ENCODE measurements at regions not wholly inside any gene's neighbourhood (a gene's known extent, or its start where the extent isn't known, plus 50 kb on each side); places are given as distances from the start of the nearest gene placed in this dataset.
A peak's percentile ranks its signal among the peaks of the same experiment; 100 is the strongest.

GRCh38 chr13:73141292-73141771 lies 82.5 kb downstream of the KLF5 start:
- TF ChIP-seq CTCF (IDR thresholded peaks at IDR 0.05; ENCODE audit: insufficient read depth, low read depth, low read length, missing control alignments) = no peak
- DNase-seq (ENCODE audit: low read depth) = no peak
- H3K4me3 ChIP-seq (ENCODE audit: low read length) = no peak overlapping the region

- DNase-seq (ENCODE audit: low read depth) = no peak
- no peak overlapping the region for H3K4me3 ChIP-seq (ENCODE audit: low read length)
- TF ChIP-seq CTCF (IDR thresholded peaks at IDR 0.05; ENCODE audit: insufficient read depth, low read depth, low read length, missing control alignments) = no peak
These were observed 82.0 kb downstream of the KLF5 start for GRCh38 chr13:73140801-73141200.

- DNase-seq (ENCODE audit: low read depth) = peak; percentile 37
- H3K4me3 ChIP-seq (ENCODE audit: low read length) = no peak overlapping the region
- TF ChIP-seq CTCF (IDR thresholded peaks at IDR 0.05; ENCODE audit: insufficient read depth, low read depth, low read length, missing control alignments) = no peak
These were observed 80.1 kb downstream of the KLF5 start for GRCh38 chr13:73138638-73139491.

GRCh38 chr13:73138276-73138637 lies 79.5 kb downstream of the KLF5 start:
- peak; percentile 40 for DNase-seq (ENCODE audit: low read depth)

GRCh38 chr13:73136776-73137175 lies 78.0 kb downstream of the KLF5 start:
- no peak for TF ChIP-seq CTCF (IDR thresholded peaks at IDR 0.05; ENCODE audit: insufficient read depth, low read depth, low read length, missing control alignments)
- no peak for DNase-seq (ENCODE audit: low read depth)
- no peak overlapping the region for H3K4me3 ChIP-seq (ENCODE audit: low read length)

More at GRCh38 chr13:73138276-73138637, 79.5 kb downstream of the KLF5 start:
- no peak overlapping the region for H3K4me3 ChIP-seq (ENCODE audit: low read length)
- no peak for TF ChIP-seq CTCF (IDR thresholded peaks at IDR 0.05; ENCODE audit: insufficient read depth, low read depth, low read length, missing control alignments)

GRCh38 chr13:73133531-73133930 lies 74.7 kb downstream of the KLF5 start:
- H3K4me3 ChIP-seq (ENCODE audit: low read length) = no peak overlapping the region
- TF ChIP-seq CTCF (IDR thresholded peaks at IDR 0.05; ENCODE audit: insufficient read depth, low read depth, low read length, missing control alignments) = no peak
- peak; percentile 18 for DNase-seq (ENCODE audit: low read depth)

GRCh38 chr13:73131247-73131646 lies 72.4 kb downstream of the KLF5 start:
- no peak overlapping the region for H3K4me3 ChIP-seq (ENCODE audit: low read length)
- DNase-seq (ENCODE audit: low read depth) = no peak
- no peak for TF ChIP-seq CTCF (IDR thresholded peaks at IDR 0.05; ENCODE audit: insufficient read depth, low read depth, low read length, missing control alignments)
